ENCODE measurements at regions not wholly inside any gene's neighbourhood (a gene's known extent, or its start where the extent isn't known, plus 50 kb on each side); places are given as distances from the start of the nearest gene placed in this dataset.

- no peak for ATAC-seq
- CTCF ChIA-PET: interaction anchor here (0.7 kb wide), 1 partner anchor 29 kb away, joined by 3 read pairs; no protein-coding TSS in a partner anchor
Measured at GRCh38 chr17:63162406-63163157, 196.5 kb downstream of the TANC2 start.

More at GRCh38 chr17:63162406-63163157, 196.5 kb downstream of the TANC2 start:
- no peak overlapping the region for H3K4me3 Mint-ChIP-seq
- no peaks in the 10 kb centered on the region for H3K9me3 Mint-ChIP-seq
- TF ChIP-seq SMAD4 (CRISPR knock-in tag; IDR thresholded peaks at IDR 0.05): no peak
- TF ChIP-seq ZNF512 (CRISPR knock-in tag; IDR thresholded peaks at IDR 0.05; ENCODE audit: borderline replicate concordance): no peak
- no peak for TF ChIP-seq STAT6 (CRISPR knock-in tag; conservative IDR thresholded peaks at IDR 0.05; ENCODE audit: low read depth)
- no peak for TF ChIP-seq ZNF281 (CRISPR knock-in tag; IDR thresholded peaks at IDR 0.05)
- no peak for TF ChIP-seq AFF4 (CRISPR knock-in tag; IDR thresholded peaks at IDR 0.05; ENCODE audit: borderline replicate concordance)
- no peak for TF ChIP-seq JAZF1 (CRISPR knock-in tag; IDR thresholded peaks at IDR 0.05)
- TF ChIP-seq E2F4 (CRISPR knock-in tag; IDR thresholded peaks at IDR 0.05; ENCODE audit: borderline replicate concordance, low read depth): no peak
- TF ChIP-seq E2F1 (CRISPR knock-in tag; IDR thresholded peaks at IDR 0.05): no peak
- TF ChIP-seq PRDM15 (CRISPR knock-in tag; IDR thresholded peaks at IDR 0.05): no peak
- no peak for TF ChIP-seq ZNF423 (CRISPR knock-in tag; IDR thresholded peaks at IDR 0.05)
- DNase-seq (ENCODE audit: low spot score): no peak
- H3K27me3 Mint-ChIP-seq (ENCODE audit: low read depth): no peaks in the 10 kb centered on the region
- POLR2A ChIA-PET: no interaction called here
- no peak overlapping the region for H3K27ac Mint-ChIP-seq
- no peaks in the 10 kb centered on the region for H3K4me1 Mint-ChIP-seq
- no peaks in the 10 kb centered on the region for H3K36me3 Mint-ChIP-seq

Data from WTC11 (cell line).